HEK293T (cell line): ENCODE measurements at regions not wholly inside any gene's neighbourhood (a gene's known extent, or its start where the extent isn't known, plus 50 kb on each side); places are given as distances from the start of the nearest gene placed in this dataset.

Experiments used
- CTCF ChIA-PET: fragments of 350-600 bp; formaldehyde crosslinking; extraction: SDS; loops from one replicate; lab custom pipeline; 2021; ENCODE audit warnings: antibody characterized with exemption, inconsistent platforms; lab: Yijun Ruan, JAX
- POLR2A ChIA-PET: fragments of 350-600 bp; formaldehyde crosslinking; extraction: SDS; loops from one replicate; lab custom pipeline; 2020; ENCODE audit warnings: antibody characterized with exemption, inconsistent platforms; lab: Yijun Ruan, JAX
- DNase-seq: peaks from one replicate; pipeline ENCODE4 v3.0.0; 2012; ENCODE audit warnings: mixed read lengths; ENCODE audit errors: extremely low spot score
- ARNT ChIP-seq: fragments of 450-650 bp; IDR thresholded peaks from 2 replicates; pipeline ENCODE4 v1.6.1; 2017; ENCODE audit warnings: mild to moderate bottlenecking
- BHLHE40 ChIP-seq: fragments of 450-650 bp; IDR thresholded peaks from 2 replicates; pipeline ENCODE4 v1.6.1; 2016; ENCODE audit warnings: mild to moderate bottlenecking, moderate library complexity, borderline replicate concordance
- CTBP1 ChIP-seq: fragments of 450-650 bp; IDR thresholded peaks from 2 replicates; pipeline ENCODE4 v1.6.1; 2016; ENCODE audit warnings: borderline replicate concordance
- ELF4 ChIP-seq: fragments of 450-650 bp; IDR thresholded peaks from 2 replicates; pipeline ENCODE4 v1.6.1; 2017; ENCODE audit warnings: antibody characterized with exemption
- FOXA1 ChIP-seq: fragments of 450-650 bp; IDR thresholded peaks from 2 replicates; pipeline ENCODE4 v1.6.1; 2016; ENCODE audit warnings: mild to moderate bottlenecking
- FOXK2 ChIP-seq: fragments of 450-650 bp; IDR thresholded peaks from 2 replicates; pipeline ENCODE4 v1.6.1; 2016; ENCODE audit warnings: mild to moderate bottlenecking
- FOXM1 ChIP-seq: fragments of 450-650 bp; IDR thresholded peaks from 2 replicates; pipeline ENCODE4 v1.6.1; 2017; ENCODE audit warnings: mild to moderate bottlenecking, borderline replicate concordance
- HDGF ChIP-seq: fragments of 450-650 bp; IDR thresholded peaks from 2 replicates; pipeline ENCODE4 v1.6.1; 2017; ENCODE audit warnings: antibody characterized with exemption, borderline replicate concordance
- L3MBTL2 ChIP-seq: fragments of 450-650 bp; conservative IDR thresholded peaks from 2 replicates; pipeline ENCODE4 v1.6.1; 2016; ENCODE audit warnings: mild to moderate bottlenecking
- LEF1 ChIP-seq: fragments of 450-650 bp; IDR thresholded peaks from 2 replicates; pipeline ENCODE4 v1.6.1; 2017; ENCODE audit warnings: mild to moderate bottlenecking, borderline replicate concordance
- NFRKB ChIP-seq: fragments of 450-650 bp; IDR thresholded peaks from 2 replicates; pipeline ENCODE4 v1.6.1; 2016; ENCODE audit warnings: mild to moderate bottlenecking, moderate library complexity
- PKNOX1 ChIP-seq: fragments of 450-650 bp; IDR thresholded peaks from 2 replicates; pipeline ENCODE4 v1.6.1; 2016
- SP1 ChIP-seq: fragments of 450-650 bp; IDR thresholded peaks from 2 replicates; pipeline ENCODE4 v1.6.1; 2017
- SUZ12 ChIP-seq: fragments of 450-650 bp; IDR thresholded peaks from 2 replicates; pipeline ENCODE4 v1.6.1; 2016; ENCODE audit warnings: mild to moderate bottlenecking
- TARDBP ChIP-seq: fragments of 450-650 bp; IDR thresholded peaks from 2 replicates; pipeline ENCODE4 v1.6.1; 2016
- ZNF384 ChIP-seq: fragments of 450-650 bp; IDR thresholded peaks from 2 replicates; pipeline ENCODE4 v1.6.1; 2016

- TF ChIP-seq TARDBP: no peak
- TF ChIP-seq BHLHE40: no peak
- TF ChIP-seq NFRKB: no peak
- no peak for TF ChIP-seq LEF1
- no peak for TF ChIP-seq L3MBTL2
- no peak for TF ChIP-seq HDGF
- TF ChIP-seq FOXM1: no peak
- CTCF ChIA-PET: no interaction called here
- POLR2A ChIA-PET: no interaction called here
- DNase-seq: no peak
These were observed 249.0 kb upstream of the ZNF608 start for GRCh38 chr5:124995421-124995820.

- CTCF ChIA-PET: no interaction called here
- POLR2A ChIA-PET: no interaction called here
- TF ChIP-seq FOXA1 (no peak), ZNF384 (peak; percentile 40; the same call in 1 of the 2 replicates)
These were observed 249.8 kb upstream of the ZNF608 start for GRCh38 chr5:124996023-124996763.

GRCh38 chr5:124996764-124997077, 250.3 kb upstream of the ZNF608 start:
- CTCF ChIA-PET: no interaction called here
- DNase-seq: no peak
- TF ChIP-seq NFRKB (no peak), PKNOX1 (no peak), ARNT (no peak), SUZ12 (no peak), LEF1 (no peak), ZNF384 (no peak), FOXA1 (no peak), FOXM1 (no peak)
- POLR2A ChIA-PET: no interaction called here

More at GRCh38 chr5:124996023-124996763, 249.8 kb upstream of the ZNF608 start:
- no peak for DNase-seq

GRCh38 chr5:124997186-124997893, 250.9 kb upstream of the ZNF608 start:
- TF ChIP-seq FOXK2 (no peak), NFRKB (no peak), HDGF (no peak), FOXM1 (no peak), TARDBP (no peak), ARNT (no peak), SP1 (no peak), CTBP1 (no peak), L3MBTL2 (no peak), FOXA1 (no peak), SUZ12 (no peak), ELF4 (no peak), PKNOX1 (no peak), LEF1 (no peak), BHLHE40 (no peak)
- ChIA-PET CTCF (no interaction called here), POLR2A (no interaction called here)
- DNase-seq: no peak

- ChIA-PET POLR2A (no interaction called here), CTCF (no interaction called here)
- TF ChIP-seq SUZ12 (no peak), TARDBP (no peak), BHLHE40 (no peak), ELF4 (no peak), PKNOX1 (no peak), SP1 (no peak)
- DNase-seq: no peak
These were observed 252.1 kb upstream of the ZNF608 start for GRCh38 chr5:124998520-124998919.

GRCh38 chr5:125002727-125003598, 256.5 kb upstream of the ZNF608 start:
- ChIA-PET POLR2A (no interaction called here), CTCF (interaction anchor here (0.7 kb wide), 1 partner anchor 35 kb away, joined by 4 read pairs; no protein-coding TSS in a partner anchor)
- no peak for DNase-seq
- TF ChIP-seq SP1 (no peak), CTBP1 (no peak), LEF1 (no peak), ELF4 (no peak), FOXM1 (no peak), NFRKB (no peak)
